GM12874 (cell line): ENCODE measurements at regions not wholly inside any gene's neighbourhood (a gene's known extent, or its start where the extent isn't known, plus 50 kb on each side); places are given as distances from the start of the nearest gene placed in this dataset.

ENCODE experiments used
- TF ChIP-seq, protein P1 (sequence below): IDR thresholded peaks from 2 replicates; pipeline ENCODE4 v1.5.1; 2011; ENCODE audit warnings: low read depth, mild to moderate bottlenecking, control low read depth, low read length, moderate library complexity; ENCODE audit not compliant: insufficient read depth

DNA sequence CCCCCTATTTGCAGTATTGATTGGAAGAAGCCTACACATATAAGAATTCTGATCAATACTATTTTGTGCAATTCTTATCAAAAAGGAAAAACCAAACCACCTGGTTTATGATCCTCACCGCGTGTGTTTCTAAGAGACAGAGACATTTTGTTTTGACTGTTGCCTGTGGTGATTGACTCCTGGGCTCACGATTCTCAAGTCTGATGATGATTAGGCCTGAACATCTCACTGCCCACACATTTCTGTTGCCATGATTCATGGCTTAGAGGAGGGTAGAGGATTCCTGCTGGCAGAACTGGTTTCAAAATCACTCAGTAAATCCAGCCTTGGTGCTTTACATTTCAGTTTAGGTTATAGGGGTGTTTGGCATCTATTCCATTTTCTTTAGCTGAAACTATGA is 88.3 kb upstream of the UBE3A start:
- TF ChIP-seq, protein P1, sequence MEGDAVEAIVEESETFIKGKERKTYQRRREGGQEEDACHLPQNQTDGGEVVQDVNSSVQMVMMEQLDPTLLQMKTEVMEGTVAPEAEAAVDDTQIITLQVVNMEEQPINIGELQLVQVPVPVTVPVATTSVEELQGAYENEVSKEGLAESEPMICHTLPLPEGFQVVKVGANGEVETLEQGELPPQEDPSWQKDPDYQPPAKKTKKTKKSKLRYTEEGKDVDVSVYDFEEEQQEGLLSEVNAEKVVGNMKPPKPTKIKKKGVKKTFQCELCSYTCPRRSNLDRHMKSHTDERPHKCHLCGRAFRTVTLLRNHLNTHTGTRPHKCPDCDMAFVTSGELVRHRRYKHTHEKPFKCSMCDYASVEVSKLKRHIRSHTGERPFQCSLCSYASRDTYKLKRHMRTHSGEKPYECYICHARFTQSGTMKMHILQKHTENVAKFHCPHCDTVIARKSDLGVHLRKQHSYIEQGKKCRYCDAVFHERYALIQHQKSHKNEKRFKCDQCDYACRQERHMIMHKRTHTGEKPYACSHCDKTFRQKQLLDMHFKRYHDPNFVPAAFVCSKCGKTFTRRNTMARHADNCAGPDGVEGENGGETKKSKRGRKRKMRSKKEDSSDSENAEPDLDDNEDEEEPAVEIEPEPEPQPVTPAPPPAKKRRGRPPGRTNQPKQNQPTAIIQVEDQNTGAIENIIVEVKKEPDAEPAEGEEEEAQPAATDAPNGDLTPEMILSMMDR: no peak

DNA sequence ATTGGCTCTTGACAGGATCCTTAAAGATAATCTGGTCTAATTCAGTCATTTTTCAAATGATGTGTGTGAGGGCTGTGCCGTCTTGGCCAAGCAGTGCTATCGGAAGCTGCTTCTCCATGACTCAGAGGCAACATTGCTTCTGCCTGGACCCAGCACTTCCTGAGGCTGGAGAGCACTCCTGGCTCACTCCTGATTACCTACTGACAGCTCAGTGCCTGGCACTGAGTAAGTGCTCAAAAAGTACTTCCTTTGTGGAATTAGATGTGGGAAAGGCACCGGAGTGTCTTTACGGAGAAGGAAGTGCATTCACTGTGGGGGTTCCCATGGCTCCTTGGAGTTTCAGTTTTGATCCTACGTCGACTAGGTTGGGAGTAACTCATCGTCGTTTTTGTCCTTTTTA is 86.9 kb upstream of the UBE3A start:
- TF ChIP-seq, protein P1: no peak

DNA sequence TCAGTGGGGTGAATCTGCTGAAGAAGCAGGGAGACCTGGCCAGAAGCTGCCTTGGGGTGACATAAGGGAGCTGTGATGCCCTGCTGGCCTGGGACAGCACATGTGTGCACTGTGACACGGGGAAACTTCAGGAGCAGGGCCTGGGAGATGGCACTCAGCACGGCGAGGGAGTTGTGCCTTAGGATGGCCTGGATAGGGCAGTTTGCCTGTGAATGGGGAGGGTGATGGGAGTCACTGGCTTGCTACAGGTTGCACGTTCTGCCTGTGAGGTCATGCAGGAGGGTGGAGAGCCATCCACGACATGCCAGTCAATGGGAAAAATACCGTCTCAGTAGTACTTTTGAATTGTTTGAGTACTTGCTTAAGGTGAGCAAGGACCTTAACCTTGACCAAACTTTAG is 76.8 kb upstream of the UBE3A start:
- TF ChIP-seq, protein P1: no peak

DNA sequence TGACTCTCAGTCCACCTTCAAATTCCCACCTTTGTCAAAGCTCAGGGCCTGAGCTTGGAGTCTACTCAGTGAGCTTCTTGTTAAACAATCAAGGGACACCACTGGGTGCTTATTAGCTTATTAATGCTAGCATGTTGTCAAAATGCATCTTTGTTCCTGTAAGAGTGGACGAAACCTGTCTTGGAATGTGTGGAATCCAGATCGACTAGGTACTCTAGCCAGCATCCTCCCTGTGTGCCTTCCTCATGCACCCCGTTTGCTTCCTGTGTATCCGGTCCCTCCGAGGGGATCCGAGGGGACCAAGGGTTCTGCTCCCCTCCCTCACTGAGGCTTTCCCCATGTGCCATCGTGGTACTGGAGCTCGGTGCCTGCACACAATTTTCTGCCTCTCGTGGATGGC is 75.7 kb upstream of the UBE3A start:
- TF ChIP-seq, protein P1: no peak

DNA sequence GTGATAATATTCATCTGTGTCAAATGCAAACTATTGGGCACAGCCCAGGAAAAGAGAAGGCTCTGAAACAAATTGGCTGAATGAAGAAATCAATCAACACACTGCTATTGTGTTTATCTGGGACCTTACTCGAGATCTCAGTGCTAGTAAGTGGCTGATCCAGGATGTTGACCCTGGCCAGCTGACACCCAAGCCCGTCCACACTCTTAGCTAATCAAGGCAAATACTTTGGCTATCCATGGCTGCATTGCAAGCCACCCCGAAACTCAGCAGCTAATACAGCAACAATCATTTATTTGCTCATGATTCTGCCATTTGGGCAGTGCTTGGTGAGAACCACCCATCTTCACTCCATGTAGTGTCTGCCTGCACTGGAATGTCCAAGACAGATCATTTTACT is 74.1 kb upstream of the UBE3A start:
- TF ChIP-seq, protein P1: no peak

DNA sequence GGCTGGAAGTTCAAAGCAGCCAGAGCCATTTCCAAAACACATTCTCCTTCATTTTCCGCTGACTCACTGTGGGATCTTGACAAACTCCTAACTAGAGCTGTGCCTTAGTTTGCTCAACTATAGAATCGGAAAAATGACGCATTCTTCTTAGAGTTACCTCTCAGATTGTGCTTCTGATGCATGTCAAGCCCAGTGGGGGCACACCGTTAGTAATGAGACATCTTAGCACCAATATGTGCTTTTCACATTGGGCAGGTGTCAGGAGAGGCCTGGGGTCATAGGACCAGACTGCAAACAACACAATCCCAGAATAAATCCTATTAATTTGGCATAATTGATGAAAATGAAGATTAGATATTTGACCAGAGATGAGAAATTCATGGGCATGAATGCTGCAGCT is 71.3 kb upstream of the UBE3A start:
- TF ChIP-seq, protein P1: no peak

DNA sequence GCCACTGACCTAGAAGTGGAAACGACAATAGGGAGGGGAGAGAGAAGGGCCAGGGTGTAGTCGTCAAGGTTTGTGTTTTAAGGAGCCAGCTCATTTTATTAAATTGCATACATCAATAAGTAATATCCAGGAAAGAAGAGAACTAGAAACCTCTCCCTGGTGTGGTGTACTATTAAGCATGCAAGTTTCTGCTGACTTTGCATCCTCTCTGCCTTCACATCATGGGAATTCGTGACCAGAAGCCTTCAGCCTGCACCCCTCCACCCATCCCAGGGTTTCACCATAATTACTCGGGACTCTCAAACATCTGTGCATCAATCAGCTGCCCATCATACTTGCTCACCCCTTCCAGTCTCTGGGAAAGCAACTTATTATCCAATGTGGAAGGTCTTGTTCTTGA is 70.9 kb upstream of the UBE3A start:
- TF ChIP-seq, protein P1: no peak
